K562 (cell line): ENCODE measurements at regions not wholly inside any gene's neighbourhood (a gene's known extent, or its start where the extent isn't known, plus 50 kb on each side); places are given as distances from the start of the nearest gene placed in this dataset.
A peak's percentile ranks its signal among the peaks of the same experiment; 100 is the strongest.

Experiments used
- ATF7 ChIP-seq: fragments of 450-650 bp; IDR thresholded peaks from 2 replicates; pipeline ENCODE4 v1.7.1; 2014; ENCODE audit warnings: mild to moderate bottlenecking, moderate library complexity
- CBX5 ChIP-seq: IDR thresholded peaks from 2 replicates; pipeline ENCODE4 v1.6.1; 2014; ENCODE audit warnings: low read depth, borderline replicate concordance
- CHD2 ChIP-seq: IDR thresholded peaks from 2 replicates; pipeline ENCODE4 v1.6.1; 2011; ENCODE audit warnings: low read depth, low read length
- FOXM1 ChIP-seq, 2 experiments: fragments of 450-650 bp in 1 of 2; sonication (generic) in 1 of 2; formaldehyde crosslinking in 1 of 2; IDR thresholded peaks; 2 replicates each; pipeline versions ENCODE4 v1.6.1 to v1.9.0; 2017 to 2022; ENCODE audit warnings: low read depth in 2 of 2, mild to moderate bottlenecking in 2 of 2, missing genetic modification reagents in 1 of 2, moderate library complexity in 1 of 2
- MAFF ChIP-seq: IDR thresholded peaks from 2 replicates; pipeline ENCODE4 v1.6.1; 2012; ENCODE audit warnings: low read length, improper control_type of control experiment
- PHF20 ChIP-seq: fragments of 450-650 bp; IDR thresholded peaks from 2 replicates; pipeline ENCODE4 v1.6.1; 2018; ENCODE audit not compliant: partially characterized antibody
- POLR2AphosphoS2 ChIP-seq: IDR thresholded peaks from 2 replicates; pipeline ENCODE4 v1.6.1; 2012; ENCODE audit warnings: low read length, improper control_type of control experiment
- PRMT5 ChIP-seq: sonication (generic); formaldehyde crosslinking; IDR thresholded peaks from 2 replicates; pipeline ENCODE4 v1.5.0; 2020; ENCODE audit warnings: missing genetic modification reagents
- TCF3 ChIP-seq: sonication (generic); formaldehyde crosslinking; IDR thresholded peaks from 2 replicates; pipeline ENCODE4 v1.4.0; 2020; ENCODE audit warnings: mild to moderate bottlenecking, missing genetic modification reagents
- XRCC3 ChIP-seq: fragments of 450-650 bp; IDR thresholded peaks from 2 replicates; pipeline ENCODE4 v1.6.1; 2017; ENCODE audit warnings: mild to moderate bottlenecking, moderate library complexity
- TF ChIP-seq, protein P1 (sequence below): fragments of 200-600 bp; sonication (generic); IDR thresholded peaks from one replicate; pipeline ENCODE4 v1.6.1; 2012; ENCODE audit warnings: mild to moderate bottlenecking, low read depth, low read length, inconsistent platforms
- TF ChIP-seq, protein P2 (sequence below): fragments of 450-650 bp; formaldehyde crosslinking; IDR thresholded peaks from 2 replicates; pipeline ENCODE4 v1.4.0; 2020; ENCODE audit warnings: mild to moderate bottlenecking, moderate library complexity
- TF ChIP-seq, protein P3 (sequence below), 2 experiments: fragments of 450-650 bp; IDR thresholded peaks; 2 replicates each; pipeline ENCODE4 v1.6.1; 2016
- TF ChIP-seq, protein P4 (sequence below): fragments of 450-650 bp; IDR thresholded peaks from 2 replicates; pipeline ENCODE4 v1.6.1; 2016

DNA sequence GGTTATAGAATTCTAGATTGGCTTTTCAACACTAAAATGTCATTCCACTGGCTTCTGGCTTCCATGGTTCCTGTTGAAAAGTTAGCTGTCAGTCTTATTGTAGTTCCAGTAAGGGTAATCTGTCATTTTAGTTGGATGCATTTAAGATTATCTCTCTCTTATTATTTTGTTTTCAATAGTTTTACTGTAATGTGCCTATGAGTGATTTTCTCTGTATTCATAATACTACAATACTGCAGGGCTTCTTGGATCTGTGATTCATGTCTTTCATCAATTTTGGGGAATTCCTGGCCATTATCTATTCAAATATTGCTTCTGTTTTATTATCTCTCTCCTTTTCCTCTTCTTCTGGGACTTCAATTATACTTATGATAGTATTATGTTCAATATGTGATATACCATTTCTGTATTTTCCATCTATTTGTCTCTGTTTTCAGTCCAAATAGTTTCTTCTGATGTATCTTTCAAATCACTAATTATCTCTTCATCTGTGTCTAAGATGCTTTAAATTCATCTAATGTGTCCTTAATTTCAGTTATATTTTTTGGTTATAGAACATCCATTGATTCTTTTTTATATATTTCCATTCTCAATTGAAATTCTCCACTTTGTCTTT is 101.5 kb downstream of the KCTD15 start (continued):
- TF ChIP-seq, protein P1, sequence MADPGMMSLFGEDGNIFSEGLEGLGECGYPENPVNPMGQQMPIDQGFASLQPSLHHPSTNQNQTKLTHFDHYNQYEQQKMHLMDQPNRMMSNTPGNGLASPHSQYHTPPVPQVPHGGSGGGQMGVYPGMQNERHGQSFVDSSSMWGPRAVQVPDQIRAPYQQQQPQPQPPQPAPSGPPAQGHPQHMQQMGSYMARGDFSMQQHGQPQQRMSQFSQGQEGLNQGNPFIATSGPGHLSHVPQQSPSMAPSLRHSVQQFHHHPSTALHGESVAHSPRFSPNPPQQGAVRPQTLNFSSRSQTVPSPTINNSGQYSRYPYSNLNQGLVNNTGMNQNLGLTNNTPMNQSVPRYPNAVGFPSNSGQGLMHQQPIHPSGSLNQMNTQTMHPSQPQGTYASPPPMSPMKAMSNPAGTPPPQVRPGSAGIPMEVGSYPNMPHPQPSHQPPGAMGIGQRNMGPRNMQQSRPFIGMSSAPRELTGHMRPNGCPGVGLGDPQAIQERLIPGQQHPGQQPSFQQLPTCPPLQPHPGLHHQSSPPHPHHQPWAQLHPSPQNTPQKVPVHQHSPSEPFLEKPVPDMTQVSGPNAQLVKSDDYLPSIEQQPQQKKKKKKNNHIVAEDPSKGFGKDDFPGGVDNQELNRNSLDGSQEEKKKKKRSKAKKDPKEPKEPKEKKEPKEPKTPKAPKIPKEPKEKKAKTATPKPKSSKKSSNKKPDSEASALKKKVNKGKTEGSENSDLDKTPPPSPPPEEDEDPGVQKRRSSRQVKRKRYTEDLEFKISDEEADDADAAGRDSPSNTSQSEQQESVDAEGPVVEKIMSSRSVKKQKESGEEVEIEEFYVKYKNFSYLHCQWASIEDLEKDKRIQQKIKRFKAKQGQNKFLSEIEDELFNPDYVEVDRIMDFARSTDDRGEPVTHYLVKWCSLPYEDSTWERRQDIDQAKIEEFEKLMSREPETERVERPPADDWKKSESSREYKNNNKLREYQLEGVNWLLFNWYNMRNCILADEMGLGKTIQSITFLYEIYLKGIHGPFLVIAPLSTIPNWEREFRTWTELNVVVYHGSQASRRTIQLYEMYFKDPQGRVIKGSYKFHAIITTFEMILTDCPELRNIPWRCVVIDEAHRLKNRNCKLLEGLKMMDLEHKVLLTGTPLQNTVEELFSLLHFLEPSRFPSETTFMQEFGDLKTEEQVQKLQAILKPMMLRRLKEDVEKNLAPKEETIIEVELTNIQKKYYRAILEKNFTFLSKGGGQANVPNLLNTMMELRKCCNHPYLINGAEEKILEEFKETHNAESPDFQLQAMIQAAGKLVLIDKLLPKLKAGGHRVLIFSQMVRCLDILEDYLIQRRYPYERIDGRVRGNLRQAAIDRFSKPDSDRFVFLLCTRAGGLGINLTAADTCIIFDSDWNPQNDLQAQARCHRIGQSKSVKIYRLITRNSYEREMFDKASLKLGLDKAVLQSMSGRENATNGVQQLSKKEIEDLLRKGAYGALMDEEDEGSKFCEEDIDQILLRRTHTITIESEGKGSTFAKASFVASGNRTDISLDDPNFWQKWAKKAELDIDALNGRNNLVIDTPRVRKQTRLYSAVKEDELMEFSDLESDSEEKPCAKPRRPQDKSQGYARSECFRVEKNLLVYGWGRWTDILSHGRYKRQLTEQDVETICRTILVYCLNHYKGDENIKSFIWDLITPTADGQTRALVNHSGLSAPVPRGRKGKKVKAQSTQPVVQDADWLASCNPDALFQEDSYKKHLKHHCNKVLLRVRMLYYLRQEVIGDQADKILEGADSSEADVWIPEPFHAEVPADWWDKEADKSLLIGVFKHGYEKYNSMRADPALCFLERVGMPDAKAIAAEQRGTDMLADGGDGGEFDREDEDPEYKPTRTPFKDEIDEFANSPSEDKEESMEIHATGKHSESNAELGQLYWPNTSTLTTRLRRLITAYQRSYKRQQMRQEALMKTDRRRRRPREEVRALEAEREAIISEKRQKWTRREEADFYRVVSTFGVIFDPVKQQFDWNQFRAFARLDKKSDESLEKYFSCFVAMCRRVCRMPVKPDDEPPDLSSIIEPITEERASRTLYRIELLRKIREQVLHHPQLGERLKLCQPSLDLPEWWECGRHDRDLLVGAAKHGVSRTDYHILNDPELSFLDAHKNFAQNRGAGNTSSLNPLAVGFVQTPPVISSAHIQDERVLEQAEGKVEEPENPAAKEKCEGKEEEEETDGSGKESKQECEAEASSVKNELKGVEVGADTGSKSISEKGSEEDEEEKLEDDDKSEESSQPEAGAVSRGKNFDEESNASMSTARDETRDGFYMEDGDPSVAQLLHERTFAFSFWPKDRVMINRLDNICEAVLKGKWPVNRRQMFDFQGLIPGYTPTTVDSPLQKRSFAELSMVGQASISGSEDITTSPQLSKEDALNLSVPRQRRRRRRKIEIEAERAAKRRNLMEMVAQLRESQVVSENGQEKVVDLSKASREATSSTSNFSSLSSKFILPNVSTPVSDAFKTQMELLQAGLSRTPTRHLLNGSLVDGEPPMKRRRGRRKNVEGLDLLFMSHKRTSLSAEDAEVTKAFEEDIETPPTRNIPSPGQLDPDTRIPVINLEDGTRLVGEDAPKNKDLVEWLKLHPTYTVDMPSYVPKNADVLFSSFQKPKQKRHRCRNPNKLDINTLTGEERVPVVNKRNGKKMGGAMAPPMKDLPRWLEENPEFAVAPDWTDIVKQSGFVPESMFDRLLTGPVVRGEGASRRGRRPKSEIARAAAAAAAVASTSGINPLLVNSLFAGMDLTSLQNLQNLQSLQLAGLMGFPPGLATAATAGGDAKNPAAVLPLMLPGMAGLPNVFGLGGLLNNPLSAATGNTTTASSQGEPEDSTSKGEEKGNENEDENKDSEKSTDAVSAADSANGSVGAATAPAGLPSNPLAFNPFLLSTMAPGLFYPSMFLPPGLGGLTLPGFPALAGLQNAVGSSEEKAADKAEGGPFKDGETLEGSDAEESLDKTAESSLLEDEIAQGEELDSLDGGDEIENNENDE: no peak
- TF ChIP-seq TCF3 (CRISPR knock-in tag) (no peak), ATF7 (no peak), MAFF (no peak), POLR2AphosphoS2 (no peak), CHD2 (no peak), PHF20 (no peak), PRMT5 (no peak), FOXM1 (IDR thresholded peaks at IDR 0.05; ENCODE audit: low read depth) (no peak), FOXM1 (CRISPR knock-in tag; IDR thresholded peaks at IDR 0.05; ENCODE audit: low read depth) (no peak), XRCC3 (peak; percentile 68; the same call in 1 of the 2 replicates), CBX5 (peak; percentile 68; the same call in 1 of the 2 replicates)
- TF ChIP-seq, protein P2, sequence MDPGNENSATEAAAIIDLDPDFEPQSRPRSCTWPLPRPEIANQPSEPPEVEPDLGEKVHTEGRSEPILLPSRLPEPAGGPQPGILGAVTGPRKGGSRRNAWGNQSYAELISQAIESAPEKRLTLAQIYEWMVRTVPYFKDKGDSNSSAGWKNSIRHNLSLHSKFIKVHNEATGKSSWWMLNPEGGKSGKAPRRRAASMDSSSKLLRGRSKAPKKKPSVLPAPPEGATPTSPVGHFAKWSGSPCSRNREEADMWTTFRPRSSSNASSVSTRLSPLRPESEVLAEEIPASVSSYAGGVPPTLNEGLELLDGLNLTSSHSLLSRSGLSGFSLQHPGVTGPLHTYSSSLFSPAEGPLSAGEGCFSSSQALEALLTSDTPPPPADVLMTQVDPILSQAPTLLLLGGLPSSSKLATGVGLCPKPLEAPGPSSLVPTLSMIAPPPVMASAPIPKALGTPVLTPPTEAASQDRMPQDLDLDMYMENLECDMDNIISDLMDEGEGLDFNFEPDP (CRISPR knock-in tag): no peak
- TF ChIP-seq, protein P3, sequence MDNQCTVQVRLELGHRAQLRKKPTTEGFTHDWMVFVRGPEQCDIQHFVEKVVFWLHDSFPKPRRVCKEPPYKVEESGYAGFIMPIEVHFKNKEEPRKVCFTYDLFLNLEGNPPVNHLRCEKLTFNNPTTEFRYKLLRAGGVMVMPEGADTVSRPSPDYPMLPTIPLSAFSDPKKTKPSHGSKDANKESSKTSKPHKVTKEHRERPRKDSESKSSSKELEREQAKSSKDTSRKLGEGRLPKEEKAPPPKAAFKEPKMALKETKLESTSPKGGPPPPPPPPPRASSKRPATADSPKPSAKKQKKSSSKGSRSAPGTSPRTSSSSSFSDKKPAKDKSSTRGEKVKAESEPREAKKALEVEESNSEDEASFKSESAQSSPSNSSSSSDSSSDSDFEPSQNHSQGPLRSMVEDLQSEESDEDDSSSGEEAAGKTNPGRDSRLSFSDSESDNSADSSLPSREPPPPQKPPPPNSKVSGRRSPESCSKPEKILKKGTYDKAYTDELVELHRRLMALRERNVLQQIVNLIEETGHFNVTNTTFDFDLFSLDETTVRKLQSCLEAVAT (IDR thresholded peaks at IDR 0.05): no peak
- TF ChIP-seq, protein P4, sequence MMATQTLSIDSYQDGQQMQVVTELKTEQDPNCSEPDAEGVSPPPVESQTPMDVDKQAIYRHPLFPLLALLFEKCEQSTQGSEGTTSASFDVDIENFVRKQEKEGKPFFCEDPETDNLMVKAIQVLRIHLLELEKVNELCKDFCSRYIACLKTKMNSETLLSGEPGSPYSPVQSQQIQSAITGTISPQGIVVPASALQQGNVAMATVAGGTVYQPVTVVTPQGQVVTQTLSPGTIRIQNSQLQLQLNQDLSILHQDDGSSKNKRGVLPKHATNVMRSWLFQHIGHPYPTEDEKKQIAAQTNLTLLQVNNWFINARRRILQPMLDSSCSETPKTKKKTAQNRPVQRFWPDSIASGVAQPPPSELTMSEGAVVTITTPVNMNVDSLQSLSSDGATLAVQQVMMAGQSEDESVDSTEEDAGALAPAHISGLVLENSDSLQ: 0 out of 2 replicates have a peak, but pooled peaks have one; percentile 25
